C4-2B (cell line): ENCODE measurements at regions not wholly inside any gene's neighbourhood (a gene's known extent, or its start where the extent isn't known, plus 50 kb on each side); places are given as distances from the start of the nearest gene placed in this dataset.

Source experiments
- H3K27ac ChIP-seq: fragments of 450-650 bp; 2 replicates; pipeline ENCODE4 v1.5.1; 2017
- ZFX ChIP-seq: fragments of 450-650 bp; IDR thresholded peaks from 2 replicates; pipeline ENCODE4 v1.6.1; 2017
- TF ChIP-seq, protein P1 (sequence below): fragments of 450-650 bp; conservative IDR thresholded peaks from 2 replicates; pipeline ENCODE4 v1.5.1; 2017; ENCODE audit warnings: mild to moderate bottlenecking

DNA sequence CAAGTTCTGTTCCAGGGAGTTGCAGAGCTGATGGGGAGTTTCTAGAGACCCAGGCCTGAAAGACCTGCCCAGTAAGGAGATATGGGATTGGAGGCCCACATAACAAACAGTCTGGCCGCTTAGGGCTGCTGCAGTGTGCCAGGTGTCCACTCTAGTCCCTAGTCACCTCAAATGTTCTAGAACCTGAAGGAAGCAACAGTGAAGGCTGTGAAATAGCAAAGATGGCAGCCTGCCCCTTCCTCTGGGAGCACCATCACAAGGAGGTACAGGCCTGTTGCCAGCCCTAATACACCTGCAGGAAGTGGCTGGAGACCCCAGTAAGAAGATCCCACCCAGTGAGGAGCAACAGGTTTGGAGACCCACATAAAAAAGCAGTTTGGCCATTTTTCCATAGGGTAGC is 783.8 kb upstream of the EDIL3 start:
- no peak overlapping the region for H3K27ac ChIP-seq
- no peak for TF ChIP-seq ZFX
- TF ChIP-seq, protein P1, sequence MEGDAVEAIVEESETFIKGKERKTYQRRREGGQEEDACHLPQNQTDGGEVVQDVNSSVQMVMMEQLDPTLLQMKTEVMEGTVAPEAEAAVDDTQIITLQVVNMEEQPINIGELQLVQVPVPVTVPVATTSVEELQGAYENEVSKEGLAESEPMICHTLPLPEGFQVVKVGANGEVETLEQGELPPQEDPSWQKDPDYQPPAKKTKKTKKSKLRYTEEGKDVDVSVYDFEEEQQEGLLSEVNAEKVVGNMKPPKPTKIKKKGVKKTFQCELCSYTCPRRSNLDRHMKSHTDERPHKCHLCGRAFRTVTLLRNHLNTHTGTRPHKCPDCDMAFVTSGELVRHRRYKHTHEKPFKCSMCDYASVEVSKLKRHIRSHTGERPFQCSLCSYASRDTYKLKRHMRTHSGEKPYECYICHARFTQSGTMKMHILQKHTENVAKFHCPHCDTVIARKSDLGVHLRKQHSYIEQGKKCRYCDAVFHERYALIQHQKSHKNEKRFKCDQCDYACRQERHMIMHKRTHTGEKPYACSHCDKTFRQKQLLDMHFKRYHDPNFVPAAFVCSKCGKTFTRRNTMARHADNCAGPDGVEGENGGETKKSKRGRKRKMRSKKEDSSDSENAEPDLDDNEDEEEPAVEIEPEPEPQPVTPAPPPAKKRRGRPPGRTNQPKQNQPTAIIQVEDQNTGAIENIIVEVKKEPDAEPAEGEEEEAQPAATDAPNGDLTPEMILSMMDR = no peak

DNA sequence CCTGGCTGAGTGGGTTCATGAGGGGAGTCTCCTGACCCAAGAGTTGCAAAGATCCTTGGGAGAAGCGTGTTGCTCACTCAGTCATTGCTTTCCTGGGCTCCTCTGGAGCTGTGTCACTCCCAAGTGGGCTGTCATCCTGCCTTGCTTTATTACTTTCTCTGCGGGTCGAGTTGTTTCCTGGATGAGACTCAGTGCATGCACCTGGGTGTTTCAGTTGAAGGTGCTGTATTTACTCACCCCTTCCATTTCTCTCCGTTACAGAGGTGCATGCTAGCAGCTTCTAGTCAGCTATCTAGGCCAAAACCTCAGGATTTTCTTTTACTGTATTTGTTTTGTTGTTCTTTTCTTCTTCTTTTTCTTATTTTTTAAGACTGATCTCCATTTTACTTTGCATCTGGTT is 785.5 kb upstream of the EDIL3 start:
- TF ChIP-seq, protein P1 = no peak
- no peak for TF ChIP-seq ZFX
- H3K27ac ChIP-seq = no peak overlapping the region

DNA sequence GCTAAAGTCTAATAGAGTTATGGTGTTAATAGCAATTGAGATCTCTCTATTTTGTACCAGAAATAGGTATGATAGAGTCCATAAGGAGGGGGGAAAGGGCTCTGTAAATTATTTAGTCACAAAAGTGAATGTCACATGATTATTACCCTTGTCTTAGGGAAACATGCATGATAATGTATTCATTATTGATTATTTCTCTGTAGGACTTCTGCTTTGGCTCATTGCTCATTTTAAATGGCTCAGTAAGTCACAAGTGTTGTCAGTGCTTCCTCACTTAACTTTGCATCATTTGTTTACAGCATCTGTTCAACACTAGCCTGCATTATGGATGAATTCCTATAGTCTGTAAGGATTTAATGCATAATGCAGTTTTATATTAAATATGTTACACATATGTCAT is 788.8 kb upstream of the EDIL3 start:
- no peak overlapping the region for H3K27ac ChIP-seq
- TF ChIP-seq, protein P1 = no peak
- no peak for TF ChIP-seq ZFX

DNA sequence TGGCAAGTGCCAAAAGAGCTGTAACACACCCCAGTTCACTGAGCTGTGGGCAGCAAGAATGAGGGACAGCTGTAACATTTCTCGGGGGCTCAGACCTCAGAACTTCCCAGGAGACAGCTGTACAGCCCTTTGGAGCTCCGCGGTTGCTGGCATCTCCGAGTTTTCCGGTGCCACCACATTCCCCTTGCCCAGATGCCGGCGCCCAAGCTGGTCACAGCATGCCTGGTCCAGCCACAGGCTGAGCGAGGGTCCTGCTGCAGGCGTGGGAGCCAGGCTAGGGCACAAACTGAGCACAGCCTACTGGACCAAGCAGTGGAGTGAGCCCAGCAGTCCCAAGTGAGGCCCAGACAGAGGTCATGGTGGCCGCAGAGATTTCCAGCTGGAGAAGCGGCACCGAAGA is 797.7 kb upstream of the EDIL3 start:
- no peak for TF ChIP-seq ZFX
- TF ChIP-seq, protein P1 = no peak
- H3K27ac ChIP-seq = no peak overlapping the region

DNA sequence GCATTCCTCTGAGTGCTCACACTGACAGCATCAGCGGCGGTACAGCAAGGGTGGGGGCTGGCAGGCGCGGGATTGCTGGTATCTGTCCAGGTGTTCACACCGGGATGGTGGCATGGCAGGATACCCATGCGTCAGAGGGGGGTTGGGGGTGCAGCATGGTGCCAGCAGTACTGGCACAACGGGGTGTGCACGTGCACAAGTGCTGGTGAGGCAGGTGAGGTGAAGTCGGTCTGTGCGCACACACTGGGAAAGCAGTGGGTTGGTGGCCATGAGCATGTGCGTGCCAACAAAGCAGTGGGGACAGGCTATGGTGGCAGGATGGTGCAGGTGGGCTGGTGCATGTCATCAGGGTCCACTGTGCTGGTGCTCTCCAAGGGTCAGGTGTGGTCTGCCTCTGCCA is 819.6 kb upstream of the EDIL3 start:
- no peak for TF ChIP-seq ZFX
- TF ChIP-seq, protein P1 = no peak
- H3K27ac ChIP-seq = no peak overlapping the region

DNA sequence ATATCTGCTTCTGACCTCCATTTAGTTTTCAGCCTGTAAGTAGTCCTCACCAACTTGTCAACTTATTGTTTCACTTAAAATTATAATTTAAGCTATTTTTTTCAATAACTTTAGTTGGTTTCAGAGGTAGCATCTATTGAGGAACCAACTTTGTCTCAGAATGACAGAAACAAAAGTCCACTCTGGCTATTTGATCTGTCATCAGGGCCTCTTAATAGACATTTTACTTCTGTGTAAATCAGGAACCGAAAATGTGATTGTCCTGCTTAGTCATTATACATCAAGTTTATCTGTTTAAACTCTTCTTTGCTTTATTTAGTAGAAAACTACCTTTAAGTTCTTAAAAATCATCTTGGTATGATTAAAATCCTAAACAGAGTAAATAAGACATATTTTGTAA is 820.8 kb upstream of the EDIL3 start:
- H3K27ac ChIP-seq = no peak overlapping the region
- TF ChIP-seq, protein P1 = no peak

DNA sequence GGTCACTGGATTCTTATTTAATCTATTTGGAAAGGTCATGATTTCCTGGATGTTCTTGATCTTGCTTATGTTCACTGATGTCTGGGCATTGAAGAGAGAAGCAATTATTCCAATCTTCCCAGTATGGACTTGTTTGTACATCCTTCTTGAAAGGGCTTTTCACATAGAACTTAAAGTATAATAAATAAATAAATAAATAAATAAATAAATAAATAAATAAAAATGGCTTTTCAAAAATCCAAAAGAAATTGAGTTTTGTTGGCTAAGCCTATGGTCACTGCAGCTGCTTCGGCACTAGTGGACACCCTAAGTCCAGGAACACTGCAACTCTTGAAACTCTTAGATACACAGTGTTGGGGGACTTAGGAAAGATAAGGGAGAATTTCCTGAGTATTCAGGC is 840.7 kb upstream of the EDIL3 start:
- TF ChIP-seq, protein P1 = no peak
- no peak for TF ChIP-seq ZFX
- no peak overlapping the region for H3K27ac ChIP-seq
